Caco-2 (cell line): ENCODE measurements at regions not wholly inside any gene's neighbourhood (a gene's known extent, or its start where the extent isn't known, plus 50 kb on each side); places are given as distances from the start of the nearest gene placed in this dataset.

Source experiments
- BruUV-seq: library from RNA; stranded (reverse); fragments of 400-500 nt; replicated peaks from 2 replicates; lab custom pipeline; 2021; lab: Mats Ljungman, UMichigan
- CTCF ChIA-PET: fragments of 300-600 bp; sonication (Branson Sonifier 250); formaldehyde crosslinking; loops from one replicate; lab custom pipeline; 2022; ENCODE audit warnings: antibody characterized with exemption; lab: Charles Lee
- POLR2A ChIA-PET: fragments of 300-600 bp; sonication (Branson Sonifier 250); formaldehyde crosslinking; loops from one replicate; lab custom pipeline; 2022; ENCODE audit warnings: antibody characterized with exemption; lab: Charles Lee
- DNase-seq, 2 experiments: peaks; one replicate each; pipeline versions ENCODE4 v3.0.0 to v3.0.0-alpha.2; 2020 to 2022
- H3K27me3 ChIP-seq: replicated peaks from 2 replicates; pipeline ENCODE4 v1.6.0; 2011; ENCODE audit warnings: low read length; ENCODE audit not compliant: control insufficient read depth, insufficient read depth
- H3K36me3 ChIP-seq: 2 replicates; pipeline ENCODE4 v1.5.1; 2011; ENCODE audit warnings: low read length; ENCODE audit not compliant: control insufficient read depth, insufficient read depth
- H3K4me1 ChIP-seq: fragments of 250-450 bp; sonication (Bioruptor Pico); 2 replicates; pipeline ENCODE4 v1.5.1; 2020; ENCODE audit warnings: mild to moderate bottlenecking
- H3K4me3 ChIP-seq: 2 replicates; pipeline ENCODE4 v1.5.1; 2011; ENCODE audit warnings: low read depth, mild to moderate bottlenecking, control low read depth, low read length
- H3K9me3 ChIP-seq: fragments of 250-450 bp; sonication (Bioruptor Pico); 2 replicates; pipeline ENCODE4 v1.5.1; 2020; ENCODE audit warnings: mild to moderate bottlenecking, moderate library complexity
- H3K27ac Mint-ChIP-seq: one replicate; pipeline ENCODE4 v1.8.0; 2022; ENCODE audit warnings: mixed read lengths; ENCODE audit not compliant: unreplicated experiment
- H3K27me3 Mint-ChIP-seq: one replicate; pipeline ENCODE4 v1.8.0; 2022; ENCODE audit warnings: mixed read lengths; ENCODE audit not compliant: insufficient read depth, unreplicated experiment
- H3K36me3 Mint-ChIP-seq: one replicate; pipeline ENCODE4 v1.8.0; 2022; ENCODE audit warnings: mild to moderate bottlenecking, mixed read lengths; ENCODE audit not compliant: insufficient read depth, unreplicated experiment
- H3K4me1 Mint-ChIP-seq: one replicate; pipeline ENCODE4 v1.8.0; 2022; ENCODE audit warnings: low read depth, mixed read lengths; ENCODE audit not compliant: unreplicated experiment
- H3K4me3 Mint-ChIP-seq: one replicate; pipeline ENCODE4 v1.8.0; 2022; ENCODE audit warnings: mild to moderate bottlenecking, moderate library complexity, mixed read lengths; ENCODE audit not compliant: unreplicated experiment
- H3K9me3 Mint-ChIP-seq: one replicate; pipeline ENCODE4 v1.8.0; 2022; ENCODE audit warnings: mixed read lengths; ENCODE audit not compliant: unreplicated experiment
- intact Hi-C: fragments of 100-400 bp; cut with micrococcal nuclease; formaldehyde crosslinking; loops from one replicate; pipeline ENCODE4 v1.10.0; 2022; ENCODE audit not compliant: unreplicated experiment
- TF ChIP-seq, protein P1 (sequence below), 2 experiments: fragments of 200-600 bp in 1 of 2; IDR thresholded peaks; 1 replicate in 1 of 2; 2 replicates in 1 of 2; pipeline versions ENCODE4 v1.5.1 to v1.8.0; 2011 to 2022; ENCODE audit warnings: antibody characterized with exemption in 1 of 2, control low read depth in 1 of 2, inconsistent platforms in 1 of 2, low read depth in 1 of 2, low read length in 1 of 2, mild to moderate bottlenecking in 1 of 2, moderate library complexity in 1 of 2; ENCODE audit not compliant: insufficient read depth in 1 of 2, severe bottlenecking in 1 of 2, unreplicated experiment in 1 of 2

DNA sequence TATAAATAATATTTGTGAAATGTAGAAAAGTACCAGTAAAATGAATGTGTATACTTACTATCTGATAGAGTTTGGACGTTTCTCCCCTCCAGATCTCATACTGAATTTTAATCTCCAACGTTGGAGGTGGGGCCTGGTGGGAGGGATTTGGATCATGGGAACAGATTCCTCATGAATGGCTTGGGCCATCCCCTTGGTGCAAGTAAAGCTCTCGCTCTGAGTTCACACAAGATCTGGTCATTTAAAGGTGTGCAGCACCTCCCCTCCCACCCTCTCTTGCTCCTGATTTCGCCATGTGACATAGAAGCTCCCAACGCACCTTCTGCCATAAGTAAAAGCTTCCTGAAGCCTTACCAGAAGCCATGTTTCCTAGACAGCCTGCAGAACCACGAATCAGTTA is 219.0 kb downstream of the HACE1 start:
- Mint-ChIP-seq H3K4me3 (no peak overlapping the region), H3K36me3 (no peaks in the 10 kb centered on the region), H3K27me3 (peaks cover 3% of the 10 kb centered on the region), H3K4me1 (no peaks in the 10 kb centered on the region), H3K9me3 (no peaks in the 10 kb centered on the region), H3K27ac (no peak overlapping the region)
- Histone ChIP-seq H3K27me3 (no peaks in the 10 kb centered on the region; the same call in 1 of the 2 replicates), H3K4me1 (no peaks in the 10 kb centered on the region), H3K4me3 (no peak overlapping the region), H3K36me3 (no peaks in the 10 kb centered on the region), H3K9me3 (no peaks in the 10 kb centered on the region)
- POLR2A ChIA-PET: no interaction called here
- BruUV-seq: no TSS peak
- intact Hi-C loops: no loop called here
- no peak for DNase-seq
- TF ChIP-seq, protein P1, sequence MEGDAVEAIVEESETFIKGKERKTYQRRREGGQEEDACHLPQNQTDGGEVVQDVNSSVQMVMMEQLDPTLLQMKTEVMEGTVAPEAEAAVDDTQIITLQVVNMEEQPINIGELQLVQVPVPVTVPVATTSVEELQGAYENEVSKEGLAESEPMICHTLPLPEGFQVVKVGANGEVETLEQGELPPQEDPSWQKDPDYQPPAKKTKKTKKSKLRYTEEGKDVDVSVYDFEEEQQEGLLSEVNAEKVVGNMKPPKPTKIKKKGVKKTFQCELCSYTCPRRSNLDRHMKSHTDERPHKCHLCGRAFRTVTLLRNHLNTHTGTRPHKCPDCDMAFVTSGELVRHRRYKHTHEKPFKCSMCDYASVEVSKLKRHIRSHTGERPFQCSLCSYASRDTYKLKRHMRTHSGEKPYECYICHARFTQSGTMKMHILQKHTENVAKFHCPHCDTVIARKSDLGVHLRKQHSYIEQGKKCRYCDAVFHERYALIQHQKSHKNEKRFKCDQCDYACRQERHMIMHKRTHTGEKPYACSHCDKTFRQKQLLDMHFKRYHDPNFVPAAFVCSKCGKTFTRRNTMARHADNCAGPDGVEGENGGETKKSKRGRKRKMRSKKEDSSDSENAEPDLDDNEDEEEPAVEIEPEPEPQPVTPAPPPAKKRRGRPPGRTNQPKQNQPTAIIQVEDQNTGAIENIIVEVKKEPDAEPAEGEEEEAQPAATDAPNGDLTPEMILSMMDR (IDR thresholded peaks at IDR 0.05; ENCODE audit: insufficient read depth in 1 of 2, low read depth in 1 of 2, low read length in 1 of 2, severe bottlenecking in 1 of 2, unreplicated experiment in 1 of 2): no peak
- CTCF ChIA-PET: no interaction called here

DNA sequence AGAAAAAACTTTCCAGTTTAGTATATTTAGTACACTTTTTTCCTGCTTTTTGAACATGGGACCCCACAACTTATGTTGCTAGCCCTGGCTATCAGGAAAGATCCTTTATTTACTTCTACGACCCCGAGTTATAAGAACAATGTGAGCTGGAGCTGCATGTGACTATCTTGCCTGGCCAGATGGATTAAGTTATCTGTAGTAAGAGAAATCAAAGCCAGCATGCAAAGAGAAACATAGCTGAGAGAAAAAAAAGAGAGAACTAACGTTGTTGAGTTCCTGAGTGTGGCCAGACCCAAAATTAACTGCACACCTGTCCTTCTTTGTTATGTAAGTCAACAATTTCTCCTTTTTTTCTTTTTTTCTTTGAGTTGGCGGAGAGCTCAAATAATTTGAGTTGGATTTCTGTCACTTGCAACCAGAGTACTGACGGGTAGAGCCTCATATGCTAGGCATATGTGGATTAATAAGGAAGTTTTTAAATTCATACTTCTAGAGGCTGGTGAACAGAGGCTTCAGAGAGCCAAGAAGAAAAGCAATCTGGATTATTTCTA is 219.5 kb downstream of the HACE1 start:
- Mint-ChIP-seq H3K4me1 (no peaks in the 10 kb centered on the region), H3K36me3 (no peaks in the 10 kb centered on the region), H3K27ac (no peak overlapping the region), H3K9me3 (no peaks in the 10 kb centered on the region), H3K27me3 (peaks cover 3% of the 10 kb centered on the region), H3K4me3 (no peak overlapping the region)
- no peaks in the 10 kb centered on the region; the same call in 1 of the 2 replicates for H3K27me3 ChIP-seq
- no peaks in the 10 kb centered on the region for H3K9me3 ChIP-seq
- ChIA-PET CTCF (no interaction called here), POLR2A (no interaction called here)
- no peaks in the 10 kb centered on the region for H3K36me3 ChIP-seq
- H3K4me1 ChIP-seq: no peaks in the 10 kb centered on the region
- no peak for DNase-seq
- intact Hi-C loops: no loop called here
- BruUV-seq: no TSS peak
- no peak overlapping the region for H3K4me3 ChIP-seq
- TF ChIP-seq, protein P1 (IDR thresholded peaks at IDR 0.05; ENCODE audit: insufficient read depth in 1 of 2, low read depth in 1 of 2, low read length in 1 of 2, severe bottlenecking in 1 of 2, unreplicated experiment in 1 of 2): no peak

DNA sequence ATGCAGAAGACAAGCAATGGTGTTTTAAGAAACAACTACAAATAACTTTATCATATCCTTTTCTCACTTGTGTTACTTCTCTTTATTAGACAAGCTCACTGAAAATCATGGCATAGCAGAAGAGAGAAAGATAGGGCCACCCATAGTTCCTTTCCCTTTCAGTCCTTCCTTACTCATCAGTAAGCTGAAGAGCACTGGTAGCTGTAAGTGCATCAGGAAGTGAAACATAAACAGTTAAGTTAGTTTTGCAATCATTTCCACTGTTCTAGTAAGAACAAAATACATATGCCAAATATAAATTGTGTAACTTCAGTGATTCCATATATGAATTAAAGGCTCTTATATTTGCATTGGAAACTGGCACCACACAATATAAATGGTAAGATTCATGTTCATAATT is 220.1 kb downstream of the HACE1 start:
- peaks cover 3% of the 10 kb centered on the region for H3K27me3 Mint-ChIP-seq
- no TSS peak for BruUV-seq
- no peak overlapping the region for H3K4me3 Mint-ChIP-seq
- H3K36me3 Mint-ChIP-seq: no peaks in the 10 kb centered on the region
- intact Hi-C loops: no loop called here
- no peaks in the 10 kb centered on the region; the same call in 1 of the 2 replicates for H3K27me3 ChIP-seq
- H3K36me3 ChIP-seq: no peaks in the 10 kb centered on the region
- no peaks in the 10 kb centered on the region for H3K4me1 ChIP-seq
- no peaks in the 10 kb centered on the region for H3K4me1 Mint-ChIP-seq
- DNase-seq: no peak
- POLR2A ChIA-PET: no interaction called here
- H3K4me3 ChIP-seq: no peak overlapping the region
- CTCF ChIA-PET: interaction anchor here (0.6 kb wide), 1 partner anchor 686 kb away, joined by 3 read pairs; no protein-coding TSS in a partner anchor
- no peak overlapping the region for H3K27ac Mint-ChIP-seq
- no peaks in the 10 kb centered on the region for H3K9me3 ChIP-seq
- H3K9me3 Mint-ChIP-seq: no peaks in the 10 kb centered on the region
- TF ChIP-seq, protein P1 (IDR thresholded peaks at IDR 0.05; ENCODE audit: insufficient read depth in 1 of 2, low read depth in 1 of 2, low read length in 1 of 2, severe bottlenecking in 1 of 2, unreplicated experiment in 1 of 2): no peak
